ENCODE measurements at regions not wholly inside any gene's neighbourhood (a gene's known extent, or its start where the extent isn't known, plus 50 kb on each side); places are given as distances from the start of the nearest gene placed in this dataset.

DNA sequence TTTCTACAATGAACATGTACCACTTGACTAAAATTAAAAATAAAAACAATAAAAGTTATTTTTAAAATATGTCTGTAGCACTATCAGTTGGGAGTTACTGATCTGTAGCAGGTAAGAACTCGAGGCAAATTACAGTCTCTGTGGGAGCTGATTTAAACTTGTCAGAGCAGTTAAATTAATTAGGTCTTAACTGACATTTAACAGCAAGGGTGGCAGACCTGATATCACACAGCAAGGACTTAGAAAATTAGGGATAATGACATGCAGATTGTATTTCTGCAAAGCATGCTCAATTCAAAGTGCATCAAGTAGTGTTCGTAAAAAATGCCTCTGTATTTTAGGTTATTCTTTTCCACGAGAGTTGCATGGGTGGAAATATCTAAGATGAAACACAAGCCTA lies 208.9 kb downstream of the SPATA18 start:
- ATAC-seq (ENCODE audit: low read depth), result no peak
- no peak overlapping the region for H3K4me2 ChIP-seq (ENCODE audit: low read depth, low read length)
- no peaks in the 10 kb centered on the region for H3K79me1 ChIP-seq (ENCODE audit: low read depth in 1 of 2, low read length in 2 of 2)
- H3K4ac ChIP-seq (ENCODE audit: low read depth, low read length), result no peak overlapping the region
- no peaks in the 10 kb centered on the region for H3K9me1 ChIP-seq (ENCODE audit: insufficient read depth, low read length)
- in situ Hi-C loops (cut with MboI; ENCODE audit: low sequenced_read_pairs), result no loop called here
- H2AK9ac ChIP-seq (replicated peaks; ENCODE audit: low read depth, low read length, poor library complexity), result no peak overlapping the region
- H3K9me3 ChIP-seq (ENCODE audit: control insufficient read depth, insufficient read depth, low read length), result no peaks in the 10 kb centered on the region
- no peak overlapping the region for H3K23ac ChIP-seq (ENCODE audit: low read depth, low read length)
- no peak overlapping the region for H3K4me3 ChIP-seq (ENCODE audit: insufficient read depth, low read depth, low read length)
- no peak overlapping the region for H2BK15ac ChIP-seq (ENCODE audit: low read depth, low read length)
- intact Hi-C loops (cut with micrococcal nuclease), result loop anchor here (10.0 kb wide), 1 partner anchor 55 kb away; no protein-coding TSS in a partner anchor
- no peak overlapping the region for H2AFZ ChIP-seq (replicated peaks; ENCODE audit: low read length, poor library complexity)
- no TSS peak for BruUV-seq (replicated peaks)
- dilution Hi-C loops (cut with HindIII; ENCODE audit: low sequenced_read_pairs, unreplicated experiment), result no loop called here
- no peak overlapping the region for H3K9ac ChIP-seq (ENCODE audit: low read depth, low read length)
- no peak overlapping the region for H2BK5ac ChIP-seq (ENCODE audit: low read depth, low read length, poor library complexity, severe bottlenecking)
- no peak overlapping the region for H4K8ac ChIP-seq (ENCODE audit: low read depth in 2 of 2, low read length in 2 of 2)
- TF ChIP-seq CHD1 (IDR thresholded peaks at IDR 0.05; ENCODE audit: low read depth, low read length), result no peak
- H3K4me1 ChIP-seq (ENCODE audit: control insufficient read depth, insufficient read depth, low read length), result no peaks in the 10 kb centered on the region
- no peak overlapping the region for H2BK120ac ChIP-seq (ENCODE audit: low read depth, low read length)
- 0% methylated on average over 1 of the region's 3 CpGs; no CpG with 5 or more reads in 1 of the 2 experiments for WGBS, 2 experiments (ENCODE audit: extremely low coverage in 2 of 2, insufficient read length in 1 of 2)
- no peaks in the 10 kb centered on the region for H3K36me3 ChIP-seq (ENCODE audit: control insufficient read depth, insufficient read depth, low read length)
- H3K14ac ChIP-seq (replicated peaks; ENCODE audit: low read depth, low read length), result no peak overlapping the region
- no peaks in the 10 kb centered on the region; the same call in 1 of the 2 replicates for H3K27me3 ChIP-seq (ENCODE audit: control insufficient read depth, insufficient read depth, low read length)
- no peak for DNase-seq
- H4K5ac ChIP-seq (ENCODE audit: low read depth, low read length), result no peak overlapping the region
- CTCF ChIA-PET, result no interaction called here
- POLR2A ChIA-PET (ENCODE audit: unreplicated experiment), result no interaction called here
- no peak overlapping the region for H3K56ac ChIP-seq (ENCODE audit: extremely low read depth, insufficient read depth, low read length)
- H3K27ac ChIP-seq (ENCODE audit: insufficient read depth, low read length), result no peak overlapping the region
- no peaks in the 10 kb centered on the region for H4K20me1 ChIP-seq (ENCODE audit: insufficient read depth, low read length)
- no peak overlapping the region for H2BK20ac ChIP-seq (ENCODE audit: low read depth, low read length)
- H3K18ac ChIP-seq (ENCODE audit: low read depth, low read length), result no peak overlapping the region
- H4K91ac ChIP-seq (ENCODE audit: insufficient read depth, low read depth, low read length), result no peak overlapping the region
- no peak overlapping the region for H2AK5ac ChIP-seq (ENCODE audit: low read depth, low read length)
